GM12865 (cell line): ENCODE measurements at regions not wholly inside any gene's neighbourhood (a gene's known extent, or its start where the extent isn't known, plus 50 kb on each side); places are given as distances from the start of the nearest gene placed in this dataset.

Source experiments
- DNase-seq: peaks from one replicate; pipeline ENCODE4 v3.0.0; 2010; ENCODE audit warnings: low read depth
- H3K4me3 ChIP-seq: 2 replicates; pipeline ENCODE4 v1.5.1; 2011; ENCODE audit warnings: mild to moderate bottlenecking, low read depth, low read length, control low read depth
- CTCF ChIP-seq: IDR thresholded peaks from 2 replicates; pipeline ENCODE4 v1.5.1; 2011; ENCODE audit warnings: low read length, control low read depth, low read depth, inconsistent platforms; ENCODE audit not compliant: insufficient read depth; ENCODE audit errors: missing control alignments

DNA sequence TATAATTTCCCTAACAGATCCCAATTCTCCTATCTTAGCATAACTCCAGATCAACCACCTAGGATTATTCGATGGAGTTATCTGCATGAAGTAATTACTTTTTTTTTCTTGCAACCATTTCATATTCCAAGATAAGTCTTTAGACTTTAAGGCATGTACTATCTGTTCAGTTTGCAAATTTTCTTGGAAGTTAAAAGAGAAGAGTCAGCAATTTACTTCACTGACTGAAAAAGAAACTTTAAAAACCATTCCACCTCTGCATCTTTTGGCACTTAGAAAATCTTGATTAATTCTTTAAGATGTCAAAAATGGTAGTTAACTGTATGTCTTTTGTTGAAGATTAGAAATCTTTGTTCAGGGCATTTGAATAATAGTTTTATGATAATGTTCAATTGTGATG lies 830.5 kb upstream of the KLHL29 start:
- no peak overlapping the region for H3K4me3 ChIP-seq
- TF ChIP-seq CTCF = no peak
- no peak for DNase-seq

DNA sequence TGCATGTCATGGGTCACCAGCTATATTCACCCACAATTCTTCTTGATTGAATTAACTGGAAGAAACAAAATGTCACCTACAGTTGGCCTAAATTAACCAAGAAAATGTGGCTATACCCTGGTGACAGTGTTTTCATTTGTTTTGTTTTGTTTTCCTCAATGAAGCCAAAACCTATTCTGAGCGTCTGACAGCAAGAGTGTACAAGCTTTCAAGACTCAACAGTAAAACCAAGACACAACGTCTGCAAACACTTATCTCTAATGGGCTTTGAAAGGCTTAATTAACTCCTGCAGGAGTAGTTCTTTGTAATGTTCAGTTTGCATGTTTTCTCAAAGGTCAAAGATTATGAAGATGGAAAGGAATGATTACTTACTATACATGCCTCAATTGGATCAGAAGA lies 827.6 kb upstream of the KLHL29 start:
- no peak overlapping the region for H3K4me3 ChIP-seq
- no peak for DNase-seq
- no peak for TF ChIP-seq CTCF

GRCh38 chr2:22560021-22560420 lies 825.0 kb upstream of the KLHL29 start:
- no peak for DNase-seq
- no peak overlapping the region for H3K4me3 ChIP-seq
- no peak for TF ChIP-seq CTCF

- H3K4me3 ChIP-seq = no peak overlapping the region
- no peak for TF ChIP-seq CTCF
- DNase-seq = no peak
Measured at GRCh38 chr2:22579341-22579740, 805.6 kb upstream of the KLHL29 start.

DNA sequence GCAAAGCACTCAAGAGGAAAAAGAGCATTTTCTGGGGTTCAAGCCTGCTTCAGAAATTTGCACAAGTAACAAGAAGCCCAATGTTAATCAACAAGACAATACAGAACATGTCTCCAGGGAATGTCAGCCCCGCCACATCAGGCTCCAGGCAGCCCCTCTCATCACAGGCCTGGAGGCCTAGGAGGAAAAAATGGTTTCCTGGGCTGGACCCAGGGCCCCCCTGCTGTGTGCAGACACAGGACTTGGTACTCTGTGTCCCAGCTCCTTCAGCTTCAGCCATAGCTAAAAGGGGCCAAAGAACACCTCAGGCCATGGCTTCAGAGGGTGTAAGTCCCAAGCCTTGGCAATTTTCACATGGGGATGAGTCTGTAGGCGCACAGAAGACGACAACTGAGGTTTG lies 802.9 kb upstream of the KLHL29 start:
- no peak overlapping the region for H3K4me3 ChIP-seq
- no peak for DNase-seq
- no peak for TF ChIP-seq CTCF

DNA sequence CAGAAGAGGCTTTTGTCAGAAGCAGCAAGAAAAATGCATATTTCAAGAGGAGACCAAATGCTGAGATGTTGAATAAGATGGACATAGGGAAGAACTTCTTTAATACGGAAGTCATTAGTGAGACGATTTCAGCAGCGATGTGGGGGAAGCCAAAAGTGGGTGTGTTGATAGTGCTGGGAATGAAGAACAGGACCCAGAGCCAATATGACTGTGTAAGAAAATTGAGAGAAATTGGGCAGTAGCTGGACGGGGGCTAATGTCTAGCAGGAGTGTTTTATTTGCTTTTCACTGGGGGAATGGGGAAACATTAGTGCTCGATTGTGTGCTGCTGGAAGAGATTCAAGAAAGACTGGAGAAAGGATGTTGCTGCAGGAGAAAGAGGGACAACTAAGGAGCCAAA lies 788.7 kb upstream of the KLHL29 start:
- TF ChIP-seq CTCF = no peak
- DNase-seq = no peak

GRCh38 chr2:22600156-22600555 lies 784.8 kb upstream of the KLHL29 start:
- H3K4me3 ChIP-seq = no peak overlapping the region
- no peak for TF ChIP-seq CTCF
- DNase-seq = no peak

More for the DNA sequence above, 788.7 kb upstream of the KLHL29 start:
- no peak overlapping the region for H3K4me3 ChIP-seq
